GM12864 (cell line): ENCODE measurements at regions not wholly inside any gene's neighbourhood (a gene's known extent, or its start where the extent isn't known, plus 50 kb on each side); places are given as distances from the start of the nearest gene placed in this dataset.

Source experiments
- DNase-seq: peaks from one replicate; pipeline ENCODE4 v3.0.0-alpha.2; 2011; ENCODE audit warnings: low read depth
- H3K4me3 ChIP-seq: 2 replicates; pipeline ENCODE4 v1.5.1; 2011; ENCODE audit warnings: mild to moderate bottlenecking, low read depth, low read length, control low read depth
- CTCF ChIP-seq: IDR thresholded peaks from 2 replicates; pipeline ENCODE4 v1.5.1; 2011; ENCODE audit warnings: low read depth, mild to moderate bottlenecking, moderate library complexity, low read length, control low read depth, inconsistent platforms; ENCODE audit errors: missing control alignments

DNA sequence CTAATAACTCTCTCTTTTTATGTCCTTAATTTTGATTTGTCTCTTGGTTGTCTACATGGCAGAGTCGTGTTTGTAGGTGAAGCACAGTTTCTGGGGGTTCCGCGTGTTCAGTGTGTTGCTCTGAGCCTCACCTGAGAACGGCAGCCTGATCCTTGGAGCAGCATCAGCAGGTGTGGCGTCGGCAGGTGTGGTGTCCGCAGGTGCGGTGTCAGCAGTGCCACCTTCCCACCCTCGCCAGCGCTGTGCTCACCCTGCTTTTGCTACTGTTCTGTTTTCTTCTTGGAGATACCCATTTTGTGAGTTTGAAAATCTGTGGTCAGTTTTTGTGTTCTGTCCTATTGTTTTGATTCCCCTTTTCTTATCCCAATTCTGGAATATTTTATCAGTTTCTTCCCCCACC lies 406.6 kb downstream of the GLRX3 start:
- no peak for TF ChIP-seq CTCF
- DNase-seq: no peak
- H3K4me3 ChIP-seq: no peak overlapping the region

GRCh38 chr10:130543794-130544193 lies 407.6 kb downstream of the GLRX3 start:
- no peak for TF ChIP-seq CTCF
- no peak for DNase-seq
- H3K4me3 ChIP-seq: no peak overlapping the region

DNA sequence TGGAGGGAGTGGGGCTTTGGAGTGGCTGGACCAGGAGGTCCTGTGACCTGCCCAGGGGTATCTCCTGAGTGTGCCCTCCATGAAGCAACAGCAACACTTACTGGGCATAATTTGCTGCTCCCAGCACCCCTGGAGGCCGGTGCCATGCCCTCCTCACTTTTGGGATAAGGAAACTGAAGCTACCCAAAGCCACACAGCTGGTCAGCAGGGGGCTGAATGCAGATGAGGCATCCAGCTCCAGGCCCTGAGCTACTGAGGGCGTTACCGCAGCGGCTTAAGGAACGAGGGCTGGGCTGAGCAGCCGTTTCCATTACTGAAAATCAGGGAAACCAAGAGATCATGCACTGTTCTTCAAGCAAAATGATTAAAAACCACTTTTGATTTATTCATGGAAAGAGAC lies 408.9 kb downstream of the GLRX3 start:
- DNase-seq: no peak
- no peak overlapping the region for H3K4me3 ChIP-seq
- TF ChIP-seq CTCF: no peak

- TF ChIP-seq CTCF: no peak
- no peak for DNase-seq
- no peak overlapping the region for H3K4me3 ChIP-seq
These were observed 409.5 kb downstream of the GLRX3 start for GRCh38 chr10:130545697-130546096.

DNA sequence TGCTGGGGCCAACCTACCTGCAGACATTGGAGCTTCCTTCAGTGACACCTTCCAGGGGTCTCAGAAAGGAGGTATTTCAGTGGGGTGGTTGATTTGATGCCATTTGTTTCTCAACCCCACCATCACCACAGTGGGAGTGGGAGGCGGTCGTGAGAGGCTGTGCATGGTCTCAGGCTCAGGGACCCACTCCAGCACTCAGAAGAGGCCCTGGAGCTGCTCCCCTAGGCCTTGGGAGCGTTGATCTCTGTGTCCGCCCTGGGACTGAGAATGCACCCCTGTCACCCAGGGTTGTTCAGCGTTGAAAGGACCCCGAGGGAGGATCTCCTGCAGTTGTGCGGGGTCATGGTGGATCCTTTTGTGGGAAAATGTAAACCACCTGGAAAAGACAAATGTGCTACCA lies 410.6 kb downstream of the GLRX3 start:
- TF ChIP-seq CTCF: no peak
- no peak for DNase-seq
- H3K4me3 ChIP-seq: no peak overlapping the region

- no peak for TF ChIP-seq CTCF
- DNase-seq: no peak
- no peak overlapping the region for H3K4me3 ChIP-seq
These were observed 411.2 kb downstream of the GLRX3 start for GRCh38 chr10:130547368-130547767.

DNA sequence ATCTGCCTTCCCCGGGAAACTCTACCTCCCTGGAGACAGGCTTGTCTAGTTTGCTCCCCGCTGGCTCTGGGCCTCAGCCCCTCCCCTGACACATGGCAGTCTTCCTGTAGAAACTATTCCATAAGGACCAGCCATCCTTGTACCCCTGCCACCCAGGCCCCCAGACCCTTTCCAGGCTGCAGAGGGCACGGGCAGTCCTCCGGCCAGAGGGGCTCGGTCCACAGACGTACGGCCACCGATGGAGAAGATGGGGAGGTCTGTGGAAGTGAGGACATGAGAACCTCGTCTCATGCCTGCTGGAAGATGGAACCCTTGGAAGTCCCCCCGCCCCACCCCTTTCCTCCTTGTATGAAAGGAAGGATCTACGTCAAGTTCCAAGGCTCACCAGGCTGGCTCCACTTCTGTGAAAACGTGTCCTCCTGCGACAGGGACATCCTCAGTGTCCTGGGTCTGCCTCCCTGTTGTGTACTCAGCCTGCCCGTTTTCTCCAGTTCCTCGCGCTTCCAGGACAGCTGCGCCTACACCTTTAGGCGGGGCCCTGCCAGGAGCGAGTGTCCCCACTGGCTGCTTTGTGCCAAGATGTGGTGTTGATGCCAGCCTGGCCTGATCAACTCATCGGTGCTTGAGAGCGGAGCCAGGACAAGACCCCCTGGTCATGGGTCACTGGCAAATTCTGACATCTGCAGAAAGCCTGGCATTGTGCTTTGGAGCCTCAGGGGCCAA lies 414.9 kb downstream of the GLRX3 start:
- no peak for DNase-seq
- H3K4me3 ChIP-seq: no peak overlapping the region
- TF ChIP-seq CTCF: no peak
